K562 (cell line): ENCODE measurements at regions not wholly inside any gene's neighbourhood (a gene's known extent, or its start where the extent isn't known, plus 50 kb on each side); places are given as distances from the start of the nearest gene placed in this dataset.

Experiments used
- ATAC-seq: fragments of 200-7000 bp; cut with Tn5 transposase; 3 replicates; pipeline ENCODE4 v1.9.1; 2020; ENCODE audit warnings: moderate library complexity
- BruUV-seq: library from RNA; stranded (reverse); fragments of 400-500 nt; replicated peaks from 2 replicates; lab custom pipeline; 2021; lab: Mats Ljungman, UMichigan
- CTCF ChIA-PET: fragments of 300-600 bp; formaldehyde crosslinking; extraction: SDS; loops from one replicate; lab custom pipeline; 2021; ENCODE audit warnings: low intra/inter-chr PET ratio; lab: Yijun Ruan, JAX
- POLR2A ChIA-PET: fragments of 300-600, 350-650 bp; sonication (Branson Sonifier 250); formaldehyde crosslinking; extraction: SDS; loops from one replicate; lab custom pipeline; 2021; ENCODE audit warnings: antibody characterized with exemption, inconsistent platforms; lab: Yijun Ruan, JAX
- DNase-seq, 4 experiments: peaks; one replicate each; pipeline versions ENCODE4 v3.0.0 to v3.0.0-alpha.2; 2011 to 2018; ENCODE audit warnings: low spot score in 3 of 4, mixed read lengths in 3 of 4; ENCODE audit errors: extremely low read depth in 1 of 4
- FAIRE-seq: peaks from 2 replicates; lab custom pipeline; 2011; peaks lifted over from hg19 to GRCh38; lab: Jason Lieb, UNC
- H2AFZ ChIP-seq: 2 replicates; pipeline ENCODE4 v1.6.0; 2011; ENCODE audit warnings: low read depth, low read length, control low read depth, inconsistent platforms
- H3K27ac ChIP-seq: fragments of 200-600 bp; 3 replicates; pipeline ENCODE4 v1.8.0; 2011; ENCODE audit warnings: low read depth, mild to moderate bottlenecking, control low read depth, inconsistent platforms, low read length, moderate library complexity, mixed read lengths; ENCODE audit errors: extremely low read depth
- H3K27me3 ChIP-seq, 2 experiments: fragments of 300-600 bp in 1 of 2; 2 replicates in 1 of 2; 3 replicates in 1 of 2; pipeline versions ENCODE4 v1.6.0 to v1.8.0; 2011; ENCODE audit warnings: inconsistent platforms in 2 of 2, low read length in 2 of 2, mild to moderate bottlenecking in 1 of 2, mixed read lengths in 1 of 2, moderate library complexity in 1 of 2; ENCODE audit not compliant: control insufficient read depth in 2 of 2, insufficient read depth in 2 of 2
- H3K36me3 ChIP-seq: fragments of 300-600 bp; 3 replicates; pipeline ENCODE4 v1.8.0; 2011; ENCODE audit warnings: mild to moderate bottlenecking, low read length, inconsistent platforms; ENCODE audit not compliant: control insufficient read depth, insufficient read depth
- H3K4me1 ChIP-seq, 2 experiments: fragments of 200-600 bp in 1 of 2; replicated peaks in 1 of 2; 2 replicates in 1 of 2; 3 replicates in 1 of 2; pipeline versions ENCODE4 v1.5.1 to v1.8.0; 2011; ENCODE audit warnings: inconsistent platforms in 2 of 2, low read length in 2 of 2, mild to moderate bottlenecking in 1 of 2, mixed read lengths in 1 of 2, moderate library complexity in 1 of 2; ENCODE audit not compliant: control insufficient read depth in 2 of 2, insufficient read depth in 2 of 2
- H3K4me2 ChIP-seq: 2 replicates; pipeline ENCODE4 v1.6.1; 2011; ENCODE audit warnings: low read length, control low read depth, inconsistent platforms, mixed read lengths; ENCODE audit not compliant: insufficient read depth
- H3K4me3 ChIP-seq: fragments of 200-600 bp; sonication (generic), shearing (Covaris generic); 2 replicates; pipeline ENCODE4 v1.5.1; 2016; ENCODE audit warnings: control low read depth, inconsistent platforms
- H3K79me2 ChIP-seq: fragments of 200-600 bp; 3 replicates; pipeline ENCODE4 v1.8.0; 2011; ENCODE audit warnings: low read length, inconsistent platforms; ENCODE audit not compliant: control insufficient read depth, insufficient read depth
- H3K9ac ChIP-seq, 2 experiments: 2 replicates each; pipeline versions ENCODE4 v1.6.0 to v1.6.1; 2011; ENCODE audit warnings: low read depth in 2 of 2, low read length in 2 of 2, control low read depth in 1 of 2, inconsistent platforms in 1 of 2, mild to moderate bottlenecking in 1 of 2, mixed read lengths in 1 of 2; ENCODE audit not compliant: insufficient read depth in 1 of 2
- H3K9me1 ChIP-seq: one replicate; pipeline ENCODE4 v1.6.0; 2011; ENCODE audit warnings: inconsistent platforms, mild to moderate bottlenecking, low read length, moderate library complexity; ENCODE audit not compliant: control insufficient read depth, insufficient read depth
- H3K9me3 ChIP-seq: replicated peaks from 2 replicates; pipeline ENCODE4 v1.5.1; 2011; ENCODE audit warnings: low read depth, low read length, inconsistent platforms; ENCODE audit not compliant: control insufficient read depth, insufficient read depth
- H4K20me1 ChIP-seq: replicated peaks from 2 replicates; pipeline ENCODE4 v1.6.1; 2011; ENCODE audit warnings: low read length, inconsistent platforms, mixed read lengths; ENCODE audit not compliant: control insufficient read depth, insufficient read depth
- CBFA2T3 ChIP-seq: fragments of 450-650 bp; IDR thresholded peaks from 2 replicates; pipeline ENCODE4 v1.6.1; 2017
- ERF ChIP-seq: fragments of 450-650 bp; formaldehyde crosslinking; IDR thresholded peaks from 2 replicates; pipeline ENCODE4 v1.4.0; 2020; ENCODE audit warnings: mild to moderate bottlenecking, mixed read lengths
- FOXJ2 ChIP-seq: fragments of 200-800 bp; sonication (Bioruptor generic); IDR thresholded peaks from 2 replicates; pipeline ENCODE4 v1.6.1; 2016; ENCODE audit warnings: missing genetic modification characterization, missing compliant biosample characterization
- L3MBTL2 ChIP-seq: fragments of 450-650 bp; IDR thresholded peaks from 2 replicates; pipeline ENCODE4 v1.6.1; 2016; ENCODE audit warnings: mild to moderate bottlenecking, moderate library complexity
- MCM2 ChIP-seq: fragments of 450-650 bp; IDR thresholded peaks from 2 replicates; pipeline ENCODE4 v1.6.1; 2017; ENCODE audit warnings: low read depth, mild to moderate bottlenecking
- NR2C1 ChIP-seq, 2 experiments: fragments of 450-650 bp; IDR thresholded peaks; 2 replicates each; pipeline ENCODE4 v1.6.1; 2017; ENCODE audit warnings: mild to moderate bottlenecking in 2 of 2, antibody characterized with exemption in 1 of 2, inconsistent platforms in 1 of 2, missing compliant biosample characterization in 1 of 2, missing genetic modification characterization in 1 of 2
- PPARD ChIP-seq: fragments of 250-450 bp; sonication (Bioruptor Pico); IDR thresholded peaks from 2 replicates; pipeline ENCODE4 v1.8.0; 2022; ENCODE audit warnings: inconsistent platforms, mild to moderate bottlenecking, moderate library complexity
- SMARCA5 ChIP-seq: fragments of 450-650 bp; IDR thresholded peaks from 2 replicates; pipeline ENCODE4 v1.6.1; 2016
- ZC3H8 ChIP-seq: fragments of 450-650 bp; IDR thresholded peaks from 2 replicates; pipeline ENCODE4 v1.6.1; 2017
- WGBS: fragments of 100-300 bp; shearing (Covaris generic); methylation state at CpG from one replicate; pipeline ENCODE4 v1.1.6; 2016; ENCODE audit warnings: low coverage, mixed read lengths; ENCODE audit not compliant: insufficient coverage; ENCODE audit errors: missing lambda C conversion rate; 5-methylcytosine and 5-hydroxymethylcytosine counted together
- in situ Hi-C: fragments of 300-500 bp; cut with MboI; formaldehyde crosslinking; loops from 4 replicates; pipeline ENCODE4 v1.15.0; 2018; ENCODE audit warnings: inconsistent platforms, mixed read lengths
- intact Hi-C: fragments of 100-400 bp; cut with micrococcal nuclease; formaldehyde crosslinking; loops from 2 replicates; pipeline ENCODE4 v1.14.2; 2022
- TF ChIP-seq, protein P1 (sequence below): fragments of 250-450 bp; sonication (Bioruptor Pico); IDR thresholded peaks from 2 replicates; pipeline ENCODE4 v1.5.0; 2021
- TF ChIP-seq, protein P2 (sequence below): fragments of 250-450 bp; sonication (Bioruptor Pico); IDR thresholded peaks from 2 replicates; pipeline ENCODE4 v1.4.0; 2020
- TF ChIP-seq, protein P3 (sequence below): fragments of 450-650 bp; IDR thresholded peaks from 2 replicates; pipeline ENCODE4 v1.6.1; 2017; ENCODE audit warnings: antibody characterized with exemption
- TF ChIP-seq, protein P4 (sequence below): sonication (generic); formaldehyde crosslinking; IDR thresholded peaks from 2 replicates; pipeline ENCODE4 v1.9.0; 2022; ENCODE audit warnings: mild to moderate bottlenecking, missing genetic modification reagents

DNA sequence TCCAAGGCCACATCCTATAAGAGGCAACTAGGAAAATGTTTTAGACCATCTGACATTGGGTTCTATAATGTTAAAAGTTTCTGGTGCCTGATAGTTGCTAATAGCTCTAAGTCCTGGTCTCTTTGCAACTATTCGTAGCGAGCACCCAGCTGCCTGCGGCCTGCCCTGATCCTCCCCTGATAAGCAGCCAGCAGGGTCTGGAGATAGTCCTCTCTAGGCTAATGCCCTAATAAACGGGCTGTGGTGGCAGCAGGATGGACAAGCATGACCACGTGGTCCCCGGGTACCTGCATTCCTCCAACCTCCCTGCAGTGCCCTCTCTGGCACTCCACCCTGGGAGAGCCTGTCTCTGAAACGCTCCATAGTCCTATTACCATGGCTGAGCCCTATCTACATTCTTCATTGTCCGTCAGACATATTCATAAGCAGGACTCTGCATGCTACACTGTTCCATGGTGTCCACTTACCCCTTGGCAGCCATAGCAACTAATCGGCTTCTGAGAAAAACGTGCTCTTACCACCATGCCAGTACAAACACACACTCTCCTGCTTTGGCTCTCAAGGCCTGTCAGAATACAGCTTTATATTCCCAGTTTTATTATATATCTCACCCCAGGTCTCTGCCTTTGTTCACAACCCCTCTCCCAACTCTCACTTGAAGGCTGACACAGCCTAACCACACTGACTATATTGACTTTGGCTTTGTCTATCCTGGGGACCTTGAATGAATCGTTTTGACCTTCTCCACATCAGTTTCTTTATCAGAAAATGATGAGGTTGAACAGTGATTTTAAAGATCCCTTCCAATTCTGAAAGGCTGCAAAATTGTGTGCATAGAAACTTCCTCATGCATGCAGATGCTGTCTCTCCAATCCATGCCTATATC is 49.9 kb upstream of the DAPK1 start:
- H4K20me1 ChIP-seq: no peaks in the 10 kb centered on the region
- ChIA-PET CTCF (no interaction called here), POLR2A (no interaction called here)
- DNase-seq: peak in 2 of 4 experiments; percentile 9 to 17
- H3K79me2 ChIP-seq: no peaks in the 10 kb centered on the region
- peak overlapping the region; percentile 14; the same call in 1 of the 2 replicates for H3K4me2 ChIP-seq
- 33% methylated on average over 8 of the region's 11 CpGs for WGBS
- no peaks in the 10 kb centered on the region for H3K27me3 ChIP-seq
- H3K36me3 ChIP-seq: no peaks in the 10 kb centered on the region
- BruUV-seq: no TSS peak
- H3K27ac ChIP-seq: no peak overlapping the region
- no peak overlapping the region for H3K4me3 ChIP-seq
- no peaks in the 10 kb centered on the region; the same call in 1 of the 2 replicates for H3K9me3 ChIP-seq
- FAIRE-seq: no peak
- peak overlapping the region; percentile 81 for H2AFZ ChIP-seq
- in situ Hi-C loops (no loop called here), intact Hi-C loops (no loop called here)
- peaks cover 2% of the 10 kb centered on the region for H3K9me1 ChIP-seq
- H3K9ac ChIP-seq: peak overlapping the region; percentile 23 to 55; a peak in 2 of 4 replicates
- peaks cover 0 to 10% of the 10 kb centered on the region in 2 experiments; a peak in 2 of 5 replicates for H3K4me1 ChIP-seq
- peak; percentile 47 for ATAC-seq
- TF ChIP-seq, protein P1, sequence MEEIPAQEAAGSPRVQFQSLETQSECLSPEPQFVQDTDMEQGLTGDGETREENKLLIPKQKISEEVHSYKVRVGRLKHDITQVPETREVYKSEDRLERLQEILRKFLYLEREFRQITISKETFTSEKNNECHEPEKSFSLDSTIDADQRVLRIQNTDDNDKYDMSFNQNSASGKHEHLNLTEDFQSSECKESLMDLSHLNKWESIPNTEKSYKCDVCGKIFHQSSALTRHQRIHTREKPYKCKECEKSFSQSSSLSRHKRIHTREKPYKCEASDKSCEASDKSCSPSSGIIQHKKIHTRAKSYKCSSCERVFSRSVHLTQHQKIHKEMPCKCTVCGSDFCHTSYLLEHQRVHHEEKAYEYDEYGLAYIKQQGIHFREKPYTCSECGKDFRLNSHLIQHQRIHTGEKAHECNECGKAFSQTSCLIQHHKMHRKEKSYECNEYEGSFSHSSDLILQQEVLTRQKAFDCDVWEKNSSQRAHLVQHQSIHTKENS (CRISPR knock-in tag): no peak
- TF ChIP-seq NR2C1 (IDR thresholded peaks at IDR 0.05): no peak
- TF ChIP-seq NR2C1 (tag; IDR thresholded peaks at IDR 0.05): no peak
- no peak for TF ChIP-seq SMARCA5
- peak; percentile 19; the same call in 1 of the 2 replicates for TF ChIP-seq CBFA2T3
- TF ChIP-seq, protein P2, sequence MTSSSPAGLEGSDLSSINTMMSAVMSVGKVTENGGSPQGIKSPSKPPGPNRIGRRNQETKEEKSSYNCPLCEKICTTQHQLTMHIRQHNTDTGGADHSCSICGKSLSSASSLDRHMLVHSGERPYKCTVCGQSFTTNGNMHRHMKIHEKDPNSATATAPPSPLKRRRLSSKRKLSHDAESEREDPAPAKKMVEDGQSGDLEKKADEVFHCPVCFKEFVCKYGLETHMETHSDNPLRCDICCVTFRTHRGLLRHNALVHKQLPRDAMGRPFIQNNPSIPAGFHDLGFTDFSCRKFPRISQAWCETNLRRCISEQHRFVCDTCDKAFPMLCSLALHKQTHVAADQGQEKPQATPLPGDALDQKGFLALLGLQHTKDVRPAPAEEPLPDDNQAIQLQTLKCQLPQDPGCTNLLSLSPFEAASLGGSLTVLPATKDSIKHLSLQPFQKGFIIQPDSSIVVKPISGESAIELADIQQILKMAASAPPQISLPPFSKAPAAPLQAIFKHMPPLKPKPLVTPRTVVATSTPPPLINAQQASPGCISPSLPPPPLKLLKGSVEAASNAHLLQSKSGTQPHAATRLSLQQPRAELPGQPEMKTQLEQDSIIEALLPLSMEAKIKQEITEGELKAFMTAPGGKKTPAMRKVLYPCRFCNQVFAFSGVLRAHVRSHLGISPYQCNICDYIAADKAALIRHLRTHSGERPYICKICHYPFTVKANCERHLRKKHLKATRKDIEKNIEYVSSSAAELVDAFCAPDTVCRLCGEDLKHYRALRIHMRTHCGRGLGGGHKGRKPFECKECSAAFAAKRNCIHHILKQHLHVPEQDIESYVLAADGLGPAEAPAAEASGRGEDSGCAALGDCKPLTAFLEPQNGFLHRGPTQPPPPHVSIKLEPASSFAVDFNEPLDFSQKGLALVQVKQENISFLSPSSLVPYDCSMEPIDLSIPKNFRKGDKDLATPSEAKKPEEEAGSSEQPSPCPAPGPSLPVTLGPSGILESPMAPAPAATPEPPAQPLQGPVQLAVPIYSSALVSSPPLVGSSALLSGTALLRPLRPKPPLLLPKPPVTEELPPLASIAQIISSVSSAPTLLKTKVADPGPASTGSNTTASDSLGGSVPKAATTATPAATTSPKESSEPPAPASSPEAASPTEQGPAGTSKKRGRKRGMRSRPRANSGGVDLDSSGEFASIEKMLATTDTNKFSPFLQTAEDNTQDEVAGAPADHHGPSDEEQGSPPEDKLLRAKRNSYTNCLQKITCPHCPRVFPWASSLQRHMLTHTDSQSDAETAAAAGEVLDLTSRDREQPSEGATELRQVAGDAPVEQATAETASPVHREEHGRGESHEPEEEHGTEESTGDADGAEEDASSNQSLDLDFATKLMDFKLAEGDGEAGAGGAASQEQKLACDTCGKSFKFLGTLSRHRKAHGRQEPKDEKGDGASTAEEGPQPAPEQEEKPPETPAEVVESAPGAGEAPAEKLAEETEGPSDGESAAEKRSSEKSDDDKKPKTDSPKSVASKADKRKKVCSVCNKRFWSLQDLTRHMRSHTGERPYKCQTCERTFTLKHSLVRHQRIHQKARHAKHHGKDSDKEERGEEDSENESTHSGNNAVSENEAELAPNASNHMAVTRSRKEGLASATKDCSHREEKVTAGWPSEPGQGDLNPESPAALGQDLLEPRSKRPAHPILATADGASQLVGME (CRISPR knock-in tag): no peak
- no peak for TF ChIP-seq FOXJ2
- no peak for TF ChIP-seq ZC3H8
- TF ChIP-seq, protein P3, sequence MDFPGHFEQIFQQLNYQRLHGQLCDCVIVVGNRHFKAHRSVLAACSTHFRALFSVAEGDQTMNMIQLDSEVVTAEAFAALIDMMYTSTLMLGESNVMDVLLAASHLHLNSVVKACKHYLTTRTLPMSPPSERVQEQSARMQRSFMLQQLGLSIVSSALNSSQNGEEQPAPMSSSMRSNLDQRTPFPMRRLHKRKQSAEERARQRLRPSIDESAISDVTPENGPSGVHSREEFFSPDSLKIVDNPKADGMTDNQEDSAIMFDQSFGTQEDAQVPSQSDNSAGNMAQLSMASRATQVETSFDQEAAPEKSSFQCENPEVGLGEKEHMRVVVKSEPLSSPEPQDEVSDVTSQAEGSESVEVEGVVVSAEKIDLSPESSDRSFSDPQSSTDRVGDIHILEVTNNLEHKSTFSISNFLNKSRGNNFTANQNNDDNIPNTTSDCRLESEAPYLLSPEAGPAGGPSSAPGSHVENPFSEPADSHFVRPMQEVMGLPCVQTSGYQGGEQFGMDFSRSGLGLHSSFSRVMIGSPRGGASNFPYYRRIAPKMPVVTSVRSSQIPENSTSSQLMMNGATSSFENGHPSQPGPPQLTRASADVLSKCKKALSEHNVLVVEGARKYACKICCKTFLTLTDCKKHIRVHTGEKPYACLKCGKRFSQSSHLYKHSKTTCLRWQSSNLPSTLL: no peak
- TF ChIP-seq, protein P4, sequence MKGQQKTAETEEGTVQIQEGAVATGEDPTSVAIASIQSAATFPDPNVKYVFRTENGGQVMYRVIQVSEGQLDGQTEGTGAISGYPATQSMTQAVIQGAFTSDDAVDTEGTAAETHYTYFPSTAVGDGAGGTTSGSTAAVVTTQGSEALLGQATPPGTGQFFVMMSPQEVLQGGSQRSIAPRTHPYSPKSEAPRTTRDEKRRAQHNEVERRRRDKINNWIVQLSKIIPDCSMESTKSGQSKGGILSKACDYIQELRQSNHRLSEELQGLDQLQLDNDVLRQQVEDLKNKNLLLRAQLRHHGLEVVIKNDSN (CRISPR knock-in tag): no peak
- TF ChIP-seq L3MBTL2: no peak
- no peak for TF ChIP-seq PPARD
- TF ChIP-seq MCM2: no peak
- TF ChIP-seq ERF: no peak
